OCI-LY1 (cell line): ENCODE measurements at regions not wholly inside any gene's neighbourhood (a gene's known extent, or its start where the extent isn't known, plus 50 kb on each side); places are given as distances from the start of the nearest gene placed in this dataset.

Source experiments
- H2AFZ ChIP-seq: fragments of 200-600 bp; sonication (generic), shearing (Covaris generic); 2 replicates; pipeline ENCODE4 v1.6.0; 2014; ENCODE audit warnings: antibody characterized with exemption, mild to moderate bottlenecking, low read length
- H3F3A ChIP-seq: fragments of 200-600 bp; sonication (generic), shearing (Covaris generic); 2 replicates; pipeline ENCODE4 v1.6.0; 2014; ENCODE audit warnings: mild to moderate bottlenecking, antibody characterized with exemption, low read length, moderate library complexity; ENCODE audit not compliant: insufficient read depth
- H3K27ac ChIP-seq: fragments of 200-600 bp; sonication (generic); 2 replicates; pipeline ENCODE4 v1.5.1; 2014; ENCODE audit warnings: low read length, mixed run types, mild to moderate bottlenecking, low read depth; ENCODE audit not compliant: poor library complexity, severe bottlenecking
- H3K27me3 ChIP-seq: fragments of 200-600 bp; sonication (generic); 2 replicates; pipeline ENCODE4 v1.6.0; 2014; ENCODE audit warnings: antibody characterized with exemption, mild to moderate bottlenecking, low read length, moderate library complexity; ENCODE audit not compliant: insufficient read depth
- H3K36me3 ChIP-seq: fragments of 200-600 bp; sonication (generic); 2 replicates; pipeline ENCODE4 v1.6.1; 2014; ENCODE audit warnings: mild to moderate bottlenecking, antibody characterized with exemption, low read length, moderate library complexity, mixed read lengths; ENCODE audit not compliant: insufficient read depth
- H3K4me1 ChIP-seq: fragments of 200-600 bp; sonication (generic); 2 replicates; pipeline ENCODE4 v1.5.1; 2014; ENCODE audit warnings: mild to moderate bottlenecking, low read length, moderate library complexity; ENCODE audit not compliant: insufficient read depth, severe bottlenecking
- H3K4me2 ChIP-seq: fragments of 200-600 bp; sonication (generic), shearing (Covaris generic); 2 replicates; pipeline ENCODE4 v1.6.1; 2014; ENCODE audit warnings: low read length
- H3K4me3 ChIP-seq: fragments of 200-600 bp; sonication (generic); 2 replicates; pipeline ENCODE4 v1.5.1; 2014; ENCODE audit warnings: low read length, low read depth, mild to moderate bottlenecking, mixed read lengths; ENCODE audit not compliant: poor library complexity, severe bottlenecking
- H3K79me2 ChIP-seq: fragments of 200-600 bp; shearing (Covaris generic); 2 replicates; pipeline ENCODE4 v1.6.1; 2016; ENCODE audit warnings: mixed run types, low read length, mixed read lengths; ENCODE audit not compliant: insufficient read depth
- H3K9ac ChIP-seq: fragments of 200-600 bp; sonication (generic), shearing (Covaris generic); 2 replicates; pipeline ENCODE4 v1.6.1; 2014; ENCODE audit warnings: mild to moderate bottlenecking, low read length, mixed read lengths
- H3K9me2 ChIP-seq: fragments of 200-600 bp; sonication (generic), shearing (Covaris generic); 2 replicates; pipeline ENCODE4 v1.6.1; 2014; ENCODE audit warnings: low read depth, mild to moderate bottlenecking, low read length, mixed read lengths
- H3K9me3 ChIP-seq: fragments of 200-600 bp; shearing (Covaris generic); 2 replicates; pipeline ENCODE4 v1.6.1; 2014; ENCODE audit warnings: low read length, mixed read lengths
- H4K20me1 ChIP-seq: fragments of 200-600 bp; sonication (generic), shearing (Covaris generic); 2 replicates; pipeline ENCODE4 v1.6.0; 2016; ENCODE audit warnings: mild to moderate bottlenecking, low read length; ENCODE audit not compliant: insufficient read depth
- EZH2 ChIP-seq: fragments of 200-600 bp; sonication (generic), shearing (Covaris generic); IDR thresholded peaks from 2 replicates; pipeline ENCODE4 v1.8.0; 2017; ENCODE audit warnings: borderline replicate concordance, mixed run types, mild to moderate bottlenecking, antibody characterized with exemption, low read length, moderate library complexity, mixed read lengths
- TF ChIP-seq, protein P1 (sequence below): fragments of 200-600 bp; sonication (generic), shearing (Covaris generic); IDR thresholded peaks from 2 replicates; pipeline ENCODE4 v1.5.1; 2017; ENCODE audit warnings: mild to moderate bottlenecking, antibody characterized with exemption, low read length, moderate library complexity, mixed read lengths

DNA sequence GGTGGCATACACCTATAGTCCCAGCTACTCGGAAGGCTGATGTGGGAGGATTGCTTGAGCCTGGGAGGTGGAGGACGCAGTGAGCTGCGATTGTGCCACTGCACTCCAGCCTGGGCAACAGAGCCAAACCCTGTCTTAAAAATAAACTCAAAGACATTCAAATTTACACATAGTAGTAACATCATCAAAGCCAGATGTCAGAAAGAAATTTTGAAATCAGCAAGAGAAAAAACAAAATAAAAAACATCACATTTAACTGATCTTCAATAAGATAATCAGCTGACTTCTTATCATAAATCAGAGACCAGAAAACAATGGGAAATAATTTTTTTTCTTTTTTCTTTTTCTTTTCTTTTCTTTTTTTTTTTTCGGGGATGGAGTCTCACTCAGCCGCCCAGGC lies 78.9 kb upstream of the ZCCHC13 start:
- Histone ChIP-seq H3K36me3 (peaks cover 43% of the 10 kb centered on the region), H3K4me1 (no peaks in the 10 kb centered on the region)
- TF ChIP-seq EZH2: no peak
- TF ChIP-seq, protein P1, sequence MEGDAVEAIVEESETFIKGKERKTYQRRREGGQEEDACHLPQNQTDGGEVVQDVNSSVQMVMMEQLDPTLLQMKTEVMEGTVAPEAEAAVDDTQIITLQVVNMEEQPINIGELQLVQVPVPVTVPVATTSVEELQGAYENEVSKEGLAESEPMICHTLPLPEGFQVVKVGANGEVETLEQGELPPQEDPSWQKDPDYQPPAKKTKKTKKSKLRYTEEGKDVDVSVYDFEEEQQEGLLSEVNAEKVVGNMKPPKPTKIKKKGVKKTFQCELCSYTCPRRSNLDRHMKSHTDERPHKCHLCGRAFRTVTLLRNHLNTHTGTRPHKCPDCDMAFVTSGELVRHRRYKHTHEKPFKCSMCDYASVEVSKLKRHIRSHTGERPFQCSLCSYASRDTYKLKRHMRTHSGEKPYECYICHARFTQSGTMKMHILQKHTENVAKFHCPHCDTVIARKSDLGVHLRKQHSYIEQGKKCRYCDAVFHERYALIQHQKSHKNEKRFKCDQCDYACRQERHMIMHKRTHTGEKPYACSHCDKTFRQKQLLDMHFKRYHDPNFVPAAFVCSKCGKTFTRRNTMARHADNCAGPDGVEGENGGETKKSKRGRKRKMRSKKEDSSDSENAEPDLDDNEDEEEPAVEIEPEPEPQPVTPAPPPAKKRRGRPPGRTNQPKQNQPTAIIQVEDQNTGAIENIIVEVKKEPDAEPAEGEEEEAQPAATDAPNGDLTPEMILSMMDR: no peak

DNA sequence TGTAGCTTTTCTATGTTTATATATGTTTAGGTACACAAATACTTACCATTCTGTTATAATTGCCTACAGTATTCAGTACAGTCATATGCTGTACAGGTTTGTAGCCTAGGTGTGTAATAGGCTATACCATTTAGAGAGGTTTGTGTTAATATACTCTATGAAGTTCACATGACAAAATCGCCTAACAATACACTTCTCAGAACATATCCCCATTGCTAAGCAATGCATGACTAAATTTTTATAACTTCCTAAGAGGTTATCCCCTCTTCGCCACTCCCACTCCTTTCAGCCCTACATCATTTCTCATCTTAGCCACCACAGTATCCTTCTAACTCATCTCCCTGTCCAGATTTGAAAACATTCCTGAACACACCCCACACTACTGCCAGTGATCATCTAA lies 83.7 kb upstream of the ZCCHC13 start:
- H3K27ac ChIP-seq: no peak overlapping the region
- H3K27me3 ChIP-seq: no peaks in the 10 kb centered on the region
- no peaks in the 10 kb centered on the region for H3K4me1 ChIP-seq
- H3K9me3 ChIP-seq: no peaks in the 10 kb centered on the region
- H3F3A ChIP-seq: no peaks in the 10 kb centered on the region
- no peak overlapping the region for H3K9ac ChIP-seq
- TF ChIP-seq, protein P1: no peak
- no peak for TF ChIP-seq EZH2
- no peaks in the 10 kb centered on the region for H4K20me1 ChIP-seq
- no peaks in the 10 kb centered on the region for H3K79me2 ChIP-seq
- H3K9me2 ChIP-seq: no peaks in the 10 kb centered on the region
- H3K36me3 ChIP-seq: peaks cover 30% of the 10 kb centered on the region
- H3K4me3 ChIP-seq: no peak overlapping the region
- H3K4me2 ChIP-seq: no peak overlapping the region
- no peak overlapping the region for H2AFZ ChIP-seq

More for the DNA sequence above, 78.9 kb upstream of the ZCCHC13 start:
- Histone ChIP-seq H2AFZ (no peak overlapping the region), H3K79me2 (no peaks in the 10 kb centered on the region), H3K9me3 (no peaks in the 10 kb centered on the region), H3F3A (no peaks in the 10 kb centered on the region), H4K20me1 (no peaks in the 10 kb centered on the region), H3K27me3 (no peaks in the 10 kb centered on the region), H3K9ac (no peak overlapping the region), H3K4me3 (no peak overlapping the region), H3K27ac (no peak overlapping the region), H3K9me2 (no peaks in the 10 kb centered on the region), H3K4me2 (no peak overlapping the region)

DNA sequence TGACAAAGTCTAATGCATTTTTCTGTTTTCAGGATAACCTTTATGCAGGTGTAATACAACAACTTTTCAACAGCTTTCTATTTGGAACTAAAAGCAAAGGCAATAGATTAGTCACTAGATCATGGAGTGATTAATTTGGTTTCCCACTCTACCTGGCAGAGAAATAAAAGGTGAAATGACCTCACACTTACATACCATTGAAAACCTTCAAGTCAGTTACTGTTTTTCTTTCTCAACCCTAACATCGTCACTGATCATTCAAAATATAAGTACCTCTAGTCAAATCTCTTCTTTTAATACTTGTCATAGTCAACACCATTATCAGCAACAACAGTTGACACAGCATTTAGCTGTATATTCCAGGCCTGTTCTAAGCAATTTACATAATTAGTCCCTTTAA lies 85.1 kb upstream of the ZCCHC13 start:
- Histone ChIP-seq H4K20me1 (no peaks in the 10 kb centered on the region), H2AFZ (no peak overlapping the region), H3K36me3 (peaks cover 39% of the 10 kb centered on the region), H3K9me2 (no peaks in the 10 kb centered on the region), H3K4me3 (no peak overlapping the region), H3K9me3 (no peaks in the 10 kb centered on the region), H3K79me2 (no peaks in the 10 kb centered on the region), H3K9ac (no peak overlapping the region), H3K27me3 (no peaks in the 10 kb centered on the region), H3K4me2 (no peak overlapping the region), H3F3A (no peaks in the 10 kb centered on the region), H3K27ac (no peak overlapping the region), H3K4me1 (no peaks in the 10 kb centered on the region)
- TF ChIP-seq, protein P1: no peak
- no peak for TF ChIP-seq EZH2
